NCI-H2196 (cell line): ENCODE measurements at regions not wholly inside any gene's neighbourhood (a gene's known extent, or its start where the extent isn't known, plus 50 kb on each side); places are given as distances from the start of the nearest gene placed in this dataset.
A peak's percentile ranks its signal among the peaks of the same experiment; 100 is the strongest.

Source experiments
- DNase-seq: peaks from one replicate; lab custom pipeline; 2025; ENCODE audit not compliant: unreplicated experiment; lab: John Stamatoyannopoulos, UW

DNA sequence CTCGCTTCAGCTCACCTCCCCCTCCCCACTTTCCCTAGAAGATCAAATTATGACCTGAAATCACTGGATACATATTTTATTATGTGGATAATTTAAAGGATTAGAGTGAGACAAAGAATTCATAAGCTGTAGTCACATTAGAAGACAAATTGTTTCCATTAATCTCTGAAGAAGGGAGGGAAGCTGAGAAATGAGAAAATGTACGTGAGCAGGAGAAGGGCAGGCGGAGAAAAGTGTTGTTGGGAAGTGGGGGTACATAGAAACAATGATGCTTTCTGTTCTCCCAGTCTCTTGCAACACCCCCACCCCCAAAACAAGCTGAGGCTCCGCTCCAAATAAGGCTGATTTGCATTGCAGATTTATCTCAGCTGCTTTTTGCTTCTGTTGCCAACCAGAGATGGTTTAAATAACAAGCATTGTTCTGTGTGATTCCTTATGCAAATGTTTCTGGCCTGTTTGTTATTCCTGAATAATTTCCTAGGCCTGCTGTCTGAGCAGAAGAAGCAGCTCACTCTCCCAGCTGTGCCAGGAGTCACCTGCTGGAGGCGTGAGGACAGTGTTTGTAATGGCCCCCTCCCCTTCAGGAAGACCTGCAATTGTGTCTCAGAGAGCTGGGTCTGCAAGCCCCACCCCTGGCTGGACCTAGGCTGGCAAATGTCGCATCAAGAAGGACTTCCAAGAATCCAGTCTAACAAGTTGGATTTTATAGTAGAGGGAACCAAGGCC is 121.8 kb upstream of the TNR start:
- DNase-seq, result no peak

DNA sequence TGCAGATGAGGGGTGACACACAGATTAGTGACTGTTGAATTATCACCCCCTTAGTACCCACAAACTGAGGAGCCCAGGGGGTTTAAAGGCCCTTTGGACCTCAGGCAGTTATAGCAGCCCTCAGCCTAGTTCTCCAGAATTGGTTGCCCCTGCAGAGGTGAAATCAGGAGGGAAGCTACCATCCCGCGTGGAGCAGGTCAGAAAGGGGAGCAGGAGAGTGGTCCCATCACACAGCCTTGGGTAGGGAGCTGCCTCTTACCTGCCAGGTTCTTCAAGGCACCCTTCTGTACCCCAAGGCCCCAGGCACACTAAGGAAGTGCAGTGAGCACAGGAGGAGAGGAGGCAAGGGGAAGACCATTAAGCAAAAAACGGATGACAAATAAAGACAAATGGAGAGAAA is 121.2 kb upstream of the TNR start:
- no peak for DNase-seq

DNA sequence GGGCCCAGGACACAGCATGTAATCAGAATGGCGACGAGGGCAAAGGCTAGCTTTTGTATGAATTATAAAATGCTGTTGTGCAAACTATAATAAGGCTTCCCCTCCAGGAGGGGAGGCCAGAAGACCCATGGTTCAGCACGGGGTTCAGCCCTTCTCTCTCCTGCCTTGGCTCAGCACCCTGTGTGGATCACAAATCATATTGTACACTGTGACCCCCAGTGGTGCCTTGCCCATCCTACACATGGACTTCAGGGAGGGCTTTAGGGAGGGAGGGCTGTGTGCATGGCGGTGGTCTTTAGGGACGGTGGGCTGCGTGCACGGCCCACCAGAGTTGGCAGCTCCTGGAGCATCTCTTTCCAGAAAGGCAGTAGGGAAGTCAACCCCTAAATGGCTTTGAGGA is 120.8 kb upstream of the TNR start:
- DNase-seq, result no peak

DNA sequence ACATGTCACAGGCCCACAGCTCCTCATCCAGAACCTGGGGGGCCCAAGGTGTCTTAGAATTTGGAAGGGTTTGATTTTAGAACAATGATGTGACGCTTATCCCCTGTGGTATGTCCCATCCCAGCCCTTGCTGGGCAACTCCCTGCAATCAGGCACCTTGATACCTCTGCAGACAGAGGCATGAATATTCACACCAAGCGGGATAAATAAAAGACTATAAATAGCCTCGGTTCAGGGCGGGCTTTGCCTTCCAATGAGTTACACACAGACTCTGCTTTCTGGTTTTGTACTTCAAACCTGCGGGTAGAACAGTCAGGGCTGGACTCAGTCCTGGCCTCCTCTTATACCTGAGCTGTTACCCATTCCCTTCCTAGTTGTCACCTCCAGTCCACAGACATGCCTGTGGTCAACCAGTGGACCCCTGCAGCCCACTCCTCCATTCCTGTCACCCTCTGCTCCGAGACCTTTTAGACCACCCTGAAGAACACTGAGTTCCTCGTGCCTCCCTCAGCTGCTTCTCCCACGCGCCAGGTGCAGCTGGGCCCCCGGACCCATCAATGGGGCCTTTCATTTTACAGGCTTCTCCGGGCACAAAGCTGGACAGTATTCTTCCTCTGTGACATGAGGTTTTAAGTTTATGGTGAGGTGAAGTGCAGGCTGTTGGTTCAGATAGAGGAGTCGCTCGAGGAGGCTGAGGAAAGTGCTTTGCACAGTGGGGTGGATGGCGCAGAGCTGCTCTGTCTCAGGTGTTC is 120.1 kb upstream of the TNR start:
- DNase-seq, result no peak

DNA sequence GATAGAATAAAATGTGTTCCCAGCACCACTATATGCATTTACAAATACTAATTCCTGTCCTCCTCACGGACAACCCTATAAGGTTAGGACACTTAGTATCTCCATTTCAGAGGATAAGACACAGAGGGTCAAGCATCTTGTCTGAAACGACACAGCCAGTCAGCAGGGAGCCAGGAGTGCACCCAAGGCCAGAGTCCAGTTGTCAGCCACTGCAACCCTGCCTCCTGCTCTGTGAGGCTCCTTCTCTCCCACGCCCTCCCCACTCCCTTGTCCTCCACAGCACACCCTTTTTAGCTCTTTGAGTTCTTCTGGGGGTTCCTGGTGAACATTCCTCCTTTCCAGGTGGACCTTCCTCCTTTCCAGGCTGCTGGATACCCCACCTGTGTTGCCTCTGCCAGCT is 119.0 kb upstream of the TNR start:
- DNase-seq, result no peak

DNA sequence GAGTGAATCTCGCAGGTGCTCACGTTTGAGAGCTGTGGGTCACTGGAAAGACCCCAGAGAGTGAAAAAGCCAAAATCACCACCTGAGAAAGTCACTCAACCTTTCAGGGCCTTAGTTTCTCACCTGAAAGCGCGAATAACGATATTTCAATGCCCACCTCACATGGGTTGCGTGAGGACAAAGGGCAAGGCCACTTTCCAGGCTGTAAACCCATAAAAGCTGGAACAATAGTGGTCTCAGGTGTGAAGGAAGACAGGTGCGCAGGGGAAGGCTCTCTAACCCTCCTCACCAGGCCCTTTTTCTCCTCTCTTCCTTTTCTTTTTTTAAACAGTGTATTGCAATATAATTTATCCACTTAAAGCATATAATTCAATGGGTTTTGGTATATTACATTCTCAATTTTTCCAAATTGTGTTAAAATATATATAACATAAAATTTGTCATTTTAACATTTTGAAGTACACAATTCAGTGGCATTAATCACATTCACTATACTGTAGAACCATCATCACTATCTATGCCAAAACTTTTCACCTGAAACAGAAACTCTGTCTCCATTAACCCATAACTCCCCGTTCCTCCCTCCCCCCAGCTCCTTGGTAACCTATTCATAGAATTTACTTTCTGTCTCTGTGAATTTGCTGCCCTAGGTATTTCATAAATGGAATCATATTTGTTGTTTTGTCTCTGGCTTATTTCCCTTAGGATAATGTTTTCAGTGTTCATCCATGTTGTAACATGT is 118.4 kb upstream of the TNR start:
- DNase-seq, result no peak

DNA sequence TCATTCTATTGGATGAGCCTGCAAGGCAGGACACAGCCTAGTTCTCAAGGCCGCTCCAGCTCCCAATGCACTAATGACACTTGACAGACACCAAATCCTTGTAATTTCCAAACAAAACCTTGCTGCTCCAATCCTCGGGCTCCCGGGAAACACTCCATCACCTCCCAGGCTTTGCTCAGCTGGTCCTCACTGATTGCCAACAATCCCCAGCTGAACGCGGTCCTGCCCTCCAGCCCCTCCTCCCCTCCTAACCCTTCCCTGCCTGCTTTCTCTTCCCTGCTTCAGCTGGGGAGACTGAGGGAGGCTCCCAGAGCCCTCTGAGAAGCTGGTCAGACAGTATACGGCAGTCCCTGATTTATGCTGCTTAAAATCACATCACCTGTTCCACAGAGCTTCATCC is 114.4 kb upstream of the TNR start:
- DNase-seq, result no peak

DNA sequence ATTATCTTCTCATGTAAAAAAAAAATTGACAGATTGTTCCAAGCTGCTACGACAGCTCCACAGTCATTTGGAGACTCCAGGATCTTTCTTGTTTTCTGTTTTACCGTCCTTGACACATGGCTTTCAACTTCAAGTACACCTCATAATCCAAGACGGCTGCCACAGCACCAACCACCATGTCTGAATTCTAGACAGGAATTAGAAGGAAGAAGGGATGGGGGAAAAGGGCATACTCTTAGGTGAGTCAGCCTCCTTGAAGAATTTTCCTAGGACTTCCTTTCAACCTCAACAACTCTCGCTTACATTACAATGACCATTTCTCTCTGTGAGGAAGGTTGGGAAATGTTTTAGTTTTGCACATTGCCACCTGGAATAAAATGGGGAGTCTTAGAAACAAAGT is 110.3 kb upstream of the TNR start:
- DNase-seq, result no peak

DNA sequence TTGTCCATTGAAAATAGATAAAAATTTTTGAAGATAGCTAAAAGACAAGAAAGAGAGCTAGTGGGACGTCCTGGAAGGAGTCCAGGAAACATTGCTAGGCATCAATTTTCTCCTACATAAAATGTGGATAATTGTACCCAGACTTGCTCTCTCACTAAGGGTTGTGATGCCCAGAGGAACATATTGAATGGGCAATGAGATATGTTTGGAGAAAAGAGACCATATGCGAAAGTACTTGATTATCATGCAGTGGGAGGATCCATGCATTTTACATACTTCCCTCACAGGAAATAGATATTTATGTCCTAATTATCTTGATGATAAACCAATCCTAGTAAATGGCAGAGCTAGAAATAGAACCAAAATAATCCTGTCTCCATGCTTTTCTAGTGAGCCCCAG is 108.4 kb upstream of the TNR start:
- DNase-seq, result no peak

DNA sequence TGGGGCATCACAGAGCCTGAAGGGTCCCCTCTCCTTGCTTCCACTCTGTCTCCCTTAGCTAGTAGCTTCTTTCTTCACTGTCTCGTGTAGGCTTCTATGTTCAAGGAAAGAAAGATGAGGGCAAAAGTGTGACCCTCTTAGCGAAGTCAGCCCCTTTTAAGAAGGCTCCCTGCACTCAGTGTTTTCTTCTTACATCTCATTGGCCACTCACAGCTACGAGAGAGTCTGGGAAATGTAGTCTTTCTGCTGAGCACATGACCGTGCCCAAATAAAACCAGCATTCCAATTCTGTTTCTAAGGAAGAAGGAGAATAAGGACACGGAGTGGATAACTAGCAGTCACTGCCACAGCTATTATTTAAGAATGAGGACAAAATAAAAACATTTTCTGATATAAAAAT is 104.9 kb upstream of the TNR start:
- DNase-seq, result no peak

DNA sequence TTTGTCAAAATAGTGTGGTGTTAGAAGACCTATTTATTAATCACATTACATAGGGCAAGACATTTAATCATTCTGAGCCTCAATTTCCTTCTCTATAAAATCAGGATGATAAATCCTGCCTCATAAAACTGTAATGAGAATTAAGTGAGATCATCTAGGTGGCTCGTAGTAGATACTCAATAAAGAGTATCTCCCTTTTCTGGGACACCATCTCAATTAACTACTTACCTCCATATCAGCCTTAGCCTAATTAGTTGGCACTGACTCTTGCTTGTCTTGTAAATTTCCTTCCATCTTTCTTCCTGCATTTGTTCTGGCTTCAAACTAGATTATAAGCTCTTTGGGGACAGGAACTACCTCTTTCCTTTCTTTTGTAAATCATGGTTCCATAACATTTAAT is 102.6 kb upstream of the TNR start:
- no peak for DNase-seq

DNA sequence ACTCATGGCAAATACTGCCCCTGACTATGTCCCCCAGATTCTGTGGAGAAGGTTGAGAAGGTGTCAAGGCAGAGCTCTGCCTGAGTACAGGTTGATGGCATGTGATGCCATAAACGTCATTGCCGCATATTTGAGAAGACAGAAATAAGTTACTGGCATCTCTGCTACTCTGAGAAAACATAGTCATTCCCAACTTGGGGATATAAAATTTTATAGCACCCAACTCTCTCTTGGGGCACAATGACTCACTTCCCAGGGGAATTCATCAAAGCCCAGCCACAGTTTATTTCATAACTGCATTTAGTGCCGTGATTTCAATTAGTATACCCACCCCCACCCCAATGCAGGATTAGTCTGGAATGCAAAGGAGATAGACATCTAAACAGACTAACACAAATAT is 101.9 kb upstream of the TNR start:
- no peak for DNase-seq

DNA sequence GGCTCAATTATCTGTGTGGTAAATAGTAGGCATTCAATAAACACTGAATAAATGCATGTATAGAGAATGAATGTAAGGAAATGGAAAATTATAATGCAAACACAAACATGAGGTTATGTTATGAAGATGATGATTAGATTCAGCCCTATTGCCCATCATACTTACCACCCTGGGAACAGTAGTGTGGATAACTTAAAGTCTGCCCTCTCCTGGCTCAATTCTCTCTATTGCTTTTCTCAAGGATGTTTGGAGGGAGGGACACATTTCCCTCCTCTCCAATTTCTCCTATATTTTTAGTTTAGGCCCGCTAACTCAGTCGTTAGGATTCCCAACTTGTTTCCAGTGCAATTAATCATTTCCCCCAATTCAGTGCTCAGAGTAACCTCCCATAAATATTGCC is 101.5 kb upstream of the TNR start:
- DNase-seq, result no peak

DNA sequence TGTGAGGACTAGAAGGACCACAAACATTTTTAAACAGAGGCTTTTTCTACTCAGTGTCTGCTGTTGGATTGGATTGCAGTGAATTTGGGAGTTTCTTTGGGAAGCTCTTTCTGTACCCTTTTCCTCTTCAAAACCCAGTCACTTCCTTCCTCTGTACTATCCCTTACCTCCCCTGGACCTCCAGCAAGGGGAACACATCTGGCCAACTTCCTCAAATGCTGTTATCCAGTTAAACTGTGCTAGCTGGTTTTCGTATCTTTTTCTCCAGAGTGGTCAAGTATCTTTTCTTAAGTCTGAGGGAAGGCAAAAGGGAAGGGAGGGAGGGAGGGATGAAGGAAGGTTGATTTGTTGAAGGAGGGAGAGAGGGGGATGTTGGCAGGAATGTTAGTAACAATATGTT is 99.2 kb upstream of the TNR start:
- DNase-seq, result no peak

DNA sequence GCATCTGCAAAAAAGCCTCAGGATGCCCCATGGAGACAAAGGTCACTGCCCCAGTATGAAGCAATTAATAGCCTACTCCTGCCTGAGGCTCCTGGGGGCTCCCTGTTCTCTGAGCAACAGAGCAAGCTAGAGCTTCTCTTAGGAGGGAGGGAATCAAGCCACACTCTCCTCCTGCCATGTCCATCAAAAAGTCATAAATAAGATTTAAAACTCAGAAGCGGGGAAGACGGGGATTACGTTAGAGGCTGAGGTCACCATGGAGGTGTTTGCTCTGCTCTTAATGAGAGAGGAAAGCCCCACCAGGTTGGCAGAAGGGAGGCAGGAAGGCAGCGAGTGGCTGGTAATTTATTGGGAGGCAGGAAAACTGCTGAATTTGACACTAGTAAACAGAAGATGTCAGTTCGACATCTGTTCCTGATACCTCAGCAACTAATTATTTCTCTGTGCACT is 98.4 kb upstream of the TNR start:
- DNase-seq, result no peak

DNA sequence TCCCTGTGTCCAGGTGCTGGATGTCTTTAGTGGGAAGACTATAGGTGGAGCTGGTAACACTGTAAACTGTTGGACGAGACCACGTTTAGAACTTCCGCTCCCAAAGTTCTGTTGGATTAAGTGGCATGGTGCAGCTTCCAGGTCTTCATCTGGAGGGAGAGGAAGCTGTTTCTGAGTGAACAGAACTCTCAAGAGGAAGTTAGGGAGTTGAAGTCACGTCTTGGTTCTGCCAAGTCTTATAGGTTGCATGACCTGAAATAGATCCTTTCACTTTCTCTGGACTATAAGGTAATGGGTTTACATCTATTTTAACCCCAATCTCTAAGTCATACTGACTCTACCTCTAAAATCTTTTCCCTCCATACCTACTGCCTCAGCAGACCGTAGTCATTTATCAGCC is 97.4 kb upstream of the TNR start:
- DNase-seq, result no peak

DNA sequence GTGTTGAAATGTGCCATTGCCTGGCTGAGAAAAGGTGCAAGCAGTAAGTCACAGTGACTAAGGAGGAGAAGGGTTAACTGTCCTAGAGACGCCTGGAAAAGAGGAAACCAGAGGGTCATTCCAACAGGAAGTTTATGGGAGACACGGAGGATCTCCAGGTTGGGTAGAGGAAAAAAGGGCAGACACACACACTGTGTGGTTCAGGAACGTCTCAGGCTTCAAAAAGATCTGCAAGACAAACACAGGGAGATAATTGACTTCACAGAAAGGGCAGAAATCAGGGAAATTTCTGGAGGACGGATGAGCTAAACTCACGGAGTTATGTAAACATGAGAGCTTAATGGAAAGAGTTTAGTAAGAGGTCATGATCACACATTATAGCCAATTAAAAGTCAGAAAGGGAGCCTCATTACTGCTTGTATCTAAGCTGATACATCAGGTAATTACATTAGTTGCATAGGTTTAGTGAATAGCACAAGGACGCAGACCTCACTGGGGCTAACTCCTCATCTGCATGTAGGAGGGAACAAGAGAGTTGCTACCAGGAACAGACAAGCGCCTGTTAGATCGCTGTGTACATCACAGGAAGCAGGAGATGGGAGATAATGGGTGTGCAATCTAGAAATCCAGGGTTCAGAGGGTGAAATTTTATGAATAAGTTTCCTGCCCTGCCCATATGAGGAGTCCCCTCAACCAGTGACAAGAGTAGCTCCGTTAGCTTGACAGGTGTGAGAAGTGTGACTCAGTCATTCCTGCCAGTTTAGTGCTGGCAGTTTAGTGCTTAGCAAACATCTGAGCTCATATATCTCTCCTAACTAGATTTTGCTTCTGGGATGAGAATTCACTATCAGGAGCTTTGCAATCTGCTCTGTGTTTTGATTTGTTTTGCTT is 96.6 kb upstream of the TNR start:
- peak; percentile 6 for DNase-seq

DNA sequence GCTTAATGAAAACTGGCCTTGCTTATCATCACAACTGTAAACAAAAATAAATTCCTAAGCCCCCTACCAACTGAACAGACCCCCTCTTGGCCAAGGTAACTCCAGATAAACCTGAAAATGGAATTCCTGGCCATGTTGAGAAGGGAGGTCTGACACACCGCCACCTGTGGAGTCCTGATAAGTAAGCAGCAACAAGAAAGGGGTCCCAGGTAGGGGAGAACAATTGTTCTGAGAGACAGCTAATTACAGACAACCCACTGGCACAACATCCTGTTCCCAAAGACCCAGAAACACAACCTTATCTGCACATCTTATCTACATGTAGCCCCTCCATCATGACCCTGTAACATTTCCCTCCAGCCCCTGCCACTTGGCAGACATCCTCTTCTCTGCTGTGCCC is 91.2 kb upstream of the TNR start:
- no peak for DNase-seq

DNA sequence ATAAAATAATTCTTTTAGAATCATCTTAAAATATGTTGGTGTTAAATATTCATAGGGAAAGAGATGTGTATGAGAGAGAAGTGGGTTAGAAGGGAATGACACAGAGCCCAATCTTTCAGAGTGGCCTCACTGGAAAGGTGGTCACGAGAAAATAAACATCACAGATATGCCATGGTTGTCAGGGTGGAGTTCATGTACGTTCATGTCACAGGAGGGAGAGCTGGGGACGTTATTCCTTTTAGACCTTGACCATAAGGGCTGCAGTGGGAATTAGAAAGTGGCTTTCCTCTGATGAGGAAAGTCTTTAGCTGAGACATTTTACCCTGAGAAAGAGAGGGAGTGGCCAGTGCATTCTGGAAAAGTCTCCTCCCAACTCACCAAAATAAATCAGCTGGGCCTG is 90.6 kb upstream of the TNR start:
- no peak for DNase-seq

DNA sequence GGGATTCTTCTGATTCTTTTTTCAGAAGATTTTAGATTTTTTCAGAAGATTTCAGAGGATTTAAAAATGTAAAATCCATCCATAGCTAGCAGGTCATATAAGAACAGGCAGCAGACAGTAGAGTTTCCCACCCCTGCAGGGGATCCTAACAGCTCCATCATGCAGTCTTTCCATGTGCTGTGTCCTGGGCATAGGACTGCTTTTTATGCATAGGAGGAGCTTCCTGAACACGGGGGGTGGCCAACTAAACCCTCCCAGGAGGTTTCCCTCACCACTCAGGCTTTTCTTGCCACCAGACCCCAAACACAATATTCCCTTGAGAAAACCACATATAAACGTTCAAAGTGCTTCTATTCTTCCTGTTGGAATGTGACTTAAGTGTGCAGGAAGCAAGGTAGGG is 90.1 kb upstream of the TNR start:
- DNase-seq, result no peak

DNA sequence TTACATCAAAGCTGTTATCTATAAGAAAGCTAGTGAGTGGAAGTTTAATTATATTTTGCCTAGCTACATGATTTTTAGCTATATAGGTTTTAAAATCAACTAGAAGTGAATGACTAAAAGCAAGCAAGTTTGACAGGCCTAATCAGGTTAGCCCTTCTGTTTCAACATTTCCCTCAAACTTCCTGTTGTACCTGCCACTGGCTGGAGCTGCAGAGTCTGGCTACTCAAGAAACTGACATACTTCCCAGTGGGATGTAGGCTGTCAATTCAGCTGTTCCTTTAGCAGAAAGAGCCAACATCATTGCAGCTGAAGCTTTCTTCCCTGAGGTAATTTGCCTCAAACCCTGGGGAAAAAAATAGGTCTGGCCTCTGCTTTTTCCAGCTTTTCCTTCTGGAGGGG is 87.1 kb upstream of the TNR start:
- DNase-seq, result no peak
